ENCODE measurements at regions not wholly inside any gene's neighbourhood (a gene's known extent, or its start where the extent isn't known, plus 50 kb on each side); places are given as distances from the start of the nearest gene placed in this dataset.

DNA sequence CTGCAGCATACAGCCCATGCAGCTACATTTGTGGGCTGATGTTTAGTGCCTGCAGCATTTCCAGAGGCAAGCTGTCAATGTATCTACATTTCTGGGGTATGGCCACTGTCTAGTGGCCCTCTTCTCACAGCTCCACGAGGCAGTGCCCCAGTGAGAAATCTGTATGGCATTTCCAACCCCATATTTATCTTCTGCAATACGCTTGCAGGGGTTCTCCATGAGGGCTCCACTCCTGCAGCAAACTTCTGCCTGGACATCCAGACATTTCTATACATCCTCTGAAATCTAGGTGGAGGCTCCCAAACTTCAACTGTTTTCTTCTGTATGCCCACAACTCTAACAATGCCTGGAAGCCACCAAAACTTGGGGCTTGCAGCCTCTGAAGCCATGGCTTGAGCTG, 502.3 kb downstream of the C6orf118 start:
- ATAC-seq, result no peak
- 38% methylated on average over 2 of the region's 2 CpGs for WGBS (ENCODE audit: insufficient coverage, low coverage, low lambda C conversion rate, missing lambda C conversion rate)
- intact Hi-C loops (cut with DNase I), result no loop called here

DNA sequence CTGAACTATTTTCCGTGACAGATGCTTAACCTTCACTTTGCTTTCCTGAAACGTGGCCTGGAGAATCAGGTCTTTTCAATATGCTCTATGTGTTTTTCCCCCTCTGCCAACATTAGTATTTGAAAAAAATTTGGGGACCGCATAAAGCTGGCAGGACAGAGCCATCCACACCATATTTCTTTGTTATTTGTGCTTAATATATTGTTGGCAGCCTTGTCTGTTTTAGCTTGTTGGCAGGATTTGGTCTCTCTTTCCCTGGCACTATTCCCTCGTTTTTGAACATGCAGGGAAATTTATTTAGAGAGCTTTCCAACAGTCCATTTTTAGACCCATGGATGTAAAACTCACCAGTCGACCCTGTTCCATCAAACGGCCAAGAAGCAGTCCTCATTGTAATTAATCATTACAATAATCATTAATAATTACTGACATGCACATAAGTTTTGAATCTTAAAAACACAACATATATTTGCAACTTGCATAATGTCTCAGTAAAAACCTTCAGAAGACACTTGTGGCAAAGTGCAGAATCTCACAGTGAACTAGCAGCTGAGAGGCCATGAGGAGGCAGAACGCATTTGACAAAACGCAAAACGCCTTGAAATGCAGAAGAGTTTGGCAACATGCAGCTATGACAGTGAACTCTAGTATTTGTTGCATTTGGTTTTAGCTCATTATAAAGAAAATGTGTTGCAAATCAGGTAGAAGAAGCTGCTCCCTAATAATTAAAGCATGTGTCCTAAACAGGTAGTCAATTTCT, 514.2 kb downstream of the C6orf118 start:
- Histone ChIP-seq H3K36me3 (no peaks in the 10 kb centered on the region), H3K9me3 (no peaks in the 10 kb centered on the region), H3K4me1 (no peaks in the 10 kb centered on the region), H3K27ac (no peak overlapping the region), H3K4me3 (no peak overlapping the region), H3K27me3 (no peaks in the 10 kb centered on the region)
- DNase-seq, result no peak
- ATAC-seq, result no peak
- 44% methylated on average over 9 of the region's 9 CpGs for WGBS (ENCODE audit: insufficient coverage, low coverage, low lambda C conversion rate, missing lambda C conversion rate)
- TF ChIP-seq, protein P1, sequence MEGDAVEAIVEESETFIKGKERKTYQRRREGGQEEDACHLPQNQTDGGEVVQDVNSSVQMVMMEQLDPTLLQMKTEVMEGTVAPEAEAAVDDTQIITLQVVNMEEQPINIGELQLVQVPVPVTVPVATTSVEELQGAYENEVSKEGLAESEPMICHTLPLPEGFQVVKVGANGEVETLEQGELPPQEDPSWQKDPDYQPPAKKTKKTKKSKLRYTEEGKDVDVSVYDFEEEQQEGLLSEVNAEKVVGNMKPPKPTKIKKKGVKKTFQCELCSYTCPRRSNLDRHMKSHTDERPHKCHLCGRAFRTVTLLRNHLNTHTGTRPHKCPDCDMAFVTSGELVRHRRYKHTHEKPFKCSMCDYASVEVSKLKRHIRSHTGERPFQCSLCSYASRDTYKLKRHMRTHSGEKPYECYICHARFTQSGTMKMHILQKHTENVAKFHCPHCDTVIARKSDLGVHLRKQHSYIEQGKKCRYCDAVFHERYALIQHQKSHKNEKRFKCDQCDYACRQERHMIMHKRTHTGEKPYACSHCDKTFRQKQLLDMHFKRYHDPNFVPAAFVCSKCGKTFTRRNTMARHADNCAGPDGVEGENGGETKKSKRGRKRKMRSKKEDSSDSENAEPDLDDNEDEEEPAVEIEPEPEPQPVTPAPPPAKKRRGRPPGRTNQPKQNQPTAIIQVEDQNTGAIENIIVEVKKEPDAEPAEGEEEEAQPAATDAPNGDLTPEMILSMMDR (IDR thresholded peaks at IDR 0.05), result no peak
- TF ChIP-seq POLR2A (IDR thresholded peaks at IDR 0.05), result no peak
- intact Hi-C loops (cut with DNase I), result no loop called here

More for the DNA sequence above, 502.3 kb downstream of the C6orf118 start:
- Histone ChIP-seq H3K27ac (no peak overlapping the region), H3K36me3 (no peaks in the 10 kb centered on the region), H3K27me3 (no peaks in the 10 kb centered on the region), H3K4me1 (no peaks in the 10 kb centered on the region), H3K4me3 (no peak overlapping the region), H3K9me3 (peaks cover 0 to 3% (median 0%) of the 10 kb centered on the region in 4 donors)
- no peak for DNase-seq
- TF ChIP-seq, protein P1 (IDR thresholded peaks at IDR 0.05), result no peak
- TF ChIP-seq POLR2A (IDR thresholded peaks at IDR 0.05), result no peak

DNA sequence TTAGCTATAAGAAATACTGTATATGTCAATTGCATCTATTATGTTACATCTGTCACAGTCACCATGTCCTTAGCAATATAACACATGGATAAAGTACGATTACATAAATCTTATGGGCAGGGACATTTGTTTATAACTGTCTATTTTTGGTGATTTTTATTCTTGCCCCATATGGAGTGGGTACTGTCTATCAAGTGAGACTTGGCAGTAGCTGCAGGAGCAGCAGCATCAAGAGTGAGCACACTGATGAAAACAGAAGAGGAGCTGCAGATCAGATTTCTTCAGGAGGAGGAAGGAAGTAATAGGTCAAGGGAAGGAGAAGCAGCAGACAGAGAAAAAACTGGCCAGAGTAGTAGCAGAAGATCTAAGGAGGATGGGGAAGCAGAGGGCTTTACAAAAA, 516.7 kb downstream of the C6orf118 start:
- Histone ChIP-seq H3K36me3 (no peaks in the 10 kb centered on the region), H3K4me1 (no peaks in the 10 kb centered on the region), H3K27ac (no peak overlapping the region), H3K4me3 (no peak overlapping the region), H3K9me3 (no peaks in the 10 kb centered on the region), H3K27me3 (no peaks in the 10 kb centered on the region)
- TF ChIP-seq, protein P1 (IDR thresholded peaks at IDR 0.05), result no peak
- no peak for TF ChIP-seq POLR2A (IDR thresholded peaks at IDR 0.05)
- intact Hi-C loops (cut with DNase I), result no loop called here
- DNase-seq (no peak), ATAC-seq (no peak)
- WGBS (ENCODE audit: insufficient coverage, low coverage, low lambda C conversion rate, missing lambda C conversion rate), result 25% methylated on average over 1 of the region's 1 CpG

DNA sequence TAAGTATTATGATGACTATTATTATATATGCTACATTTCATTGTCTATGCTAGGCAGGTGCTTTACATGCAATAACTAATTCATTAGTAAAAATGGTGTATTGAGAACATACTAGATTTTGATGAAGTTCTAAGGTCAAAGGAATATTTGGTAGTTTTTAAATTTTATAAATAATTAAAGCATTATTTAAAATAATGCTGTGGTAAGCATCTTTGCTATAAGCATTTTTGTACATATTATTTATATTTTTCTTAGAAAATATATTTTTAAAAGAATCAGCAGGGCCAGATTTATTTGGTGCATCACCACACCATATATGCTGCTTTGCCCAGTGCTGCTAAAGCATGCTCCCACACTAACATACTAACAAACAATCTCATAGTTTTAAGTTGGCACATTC, 517.9 kb downstream of the C6orf118 start:
- H3K36me3 ChIP-seq, result no peaks in the 10 kb centered on the region
- TF ChIP-seq, protein P1 (IDR thresholded peaks at IDR 0.05), result no peak
- TF ChIP-seq POLR2A (IDR thresholded peaks at IDR 0.05), result no peak
- no peaks in the 10 kb centered on the region for H3K9me3 ChIP-seq
- H3K27me3 ChIP-seq, result no peaks in the 10 kb centered on the region
- intact Hi-C loops (cut with DNase I), result no loop called here
- ATAC-seq, result no peak
- no peak for DNase-seq
- H3K4me3 ChIP-seq, result no peak overlapping the region
- H3K27ac ChIP-seq, result no peak overlapping the region
- no peaks in the 10 kb centered on the region for H3K4me1 ChIP-seq
